K562 (cell line): ENCODE measurements at regions not wholly inside any gene's neighbourhood (a gene's known extent, or its start where the extent isn't known, plus 50 kb on each side); places are given as distances from the start of the nearest gene placed in this dataset.
A peak's percentile ranks its signal among the peaks of the same experiment; 100 is the strongest.

Experiments
- ARID1B ChIP-seq: fragments of 450-650 bp; IDR thresholded peaks from 2 replicates; pipeline ENCODE4 v1.6.1; 2016; ENCODE audit warnings: antibody characterized with exemption, mild to moderate bottlenecking, inconsistent platforms
- BACH1 ChIP-seq: fragments of 200-800 bp; sonication (Bioruptor generic); IDR thresholded peaks from 2 replicates; pipeline ENCODE4 v1.6.1; 2016; ENCODE audit warnings: missing genetic modification characterization, missing compliant biosample characterization
- CC2D1A ChIP-seq: fragments of 450-650 bp; IDR thresholded peaks from 2 replicates; pipeline ENCODE4 v1.6.1; 2017; ENCODE audit warnings: mild to moderate bottlenecking
- DPF2 ChIP-seq: fragments of 450-650 bp; IDR thresholded peaks from 2 replicates; pipeline ENCODE4 v1.6.1; 2016
- ETV5 ChIP-seq: sonication (generic); formaldehyde crosslinking; IDR thresholded peaks from 2 replicates; pipeline ENCODE4 v1.4.0; 2020; ENCODE audit warnings: low read depth, mild to moderate bottlenecking, missing genetic modification reagents
- EWSR1 ChIP-seq: fragments of 450-650 bp; IDR thresholded peaks from 2 replicates; pipeline ENCODE4 v1.6.1; 2018; ENCODE audit warnings: borderline replicate concordance, mild to moderate bottlenecking, low read depth, moderate library complexity; ENCODE audit not compliant: partially characterized antibody
- HMGXB4 ChIP-seq: sonication (generic); formaldehyde crosslinking; IDR thresholded peaks from 2 replicates; pipeline ENCODE4 v1.8.1; 2023; ENCODE audit warnings: mild to moderate bottlenecking, missing genetic modification reagents
- JUND ChIP-seq, 2 experiments: IDR thresholded peaks; 2 replicates in 1 of 2; 3 replicates in 1 of 2; pipeline ENCODE4 v1.6.1; 2011; ENCODE audit warnings: borderline replicate concordance in 2 of 2, low read depth in 2 of 2, low read length in 2 of 2, improper control_type of control experiment in 1 of 2, missing biosample characterization in 1 of 2, missing genetic modification characterization in 1 of 2, missing genetic modification reagents in 1 of 2
- KDM2B ChIP-seq: fragments of 250-450 bp; sonication (Bioruptor Pico); IDR thresholded peaks from 2 replicates; pipeline ENCODE4 v1.8.0; 2021; ENCODE audit warnings: mild to moderate bottlenecking, moderate library complexity
- MAFG ChIP-seq: fragments of 450-650 bp; conservative IDR thresholded peaks from 2 replicates; pipeline ENCODE4 v1.6.1; 2016; ENCODE audit warnings: missing genetic modification characterization, missing compliant biosample characterization
- MEIS2 ChIP-seq: fragments of 450-650 bp; IDR thresholded peaks from 2 replicates; pipeline ENCODE4 v1.6.1; 2014; ENCODE audit warnings: mild to moderate bottlenecking; ENCODE audit not compliant: partially characterized antibody
- MNT ChIP-seq, 2 experiments: fragments of 450-650 bp; conservative IDR thresholded peaks; 2 replicates each; pipeline ENCODE4 v1.6.1; 2017; ENCODE audit warnings: mild to moderate bottlenecking in 2 of 2, moderate library complexity in 2 of 2
- MYNN ChIP-seq, 2 experiments: sonication (generic); formaldehyde crosslinking in 1 of 2; IDR thresholded peaks; 2 replicates each; pipeline versions ENCODE4 v1.5.0 to v1.6.1; 2016 to 2020; ENCODE audit warnings: antibody characterized with exemption in 1 of 2, missing genetic modification reagents in 1 of 2
- NFIC ChIP-seq: fragments of 450-650 bp; IDR thresholded peaks from 2 replicates; pipeline ENCODE4 v1.6.1; 2017; ENCODE audit warnings: mild to moderate bottlenecking, inconsistent platforms
- NFRKB ChIP-seq: fragments of 450-650 bp; IDR thresholded peaks from 2 replicates; pipeline ENCODE4 v1.6.1; 2016; ENCODE audit warnings: low read depth
- NR2C2 ChIP-seq, 2 experiments: fragments of 200-800 bp in 1 of 2; sonication (Bioruptor generic) in 1 of 2; sonication (generic) in 1 of 2; formaldehyde crosslinking in 1 of 2; IDR thresholded peaks; 2 replicates each; pipeline versions ENCODE4 v1.6.1 to v1.8.0; 2016 to 2022; ENCODE audit warnings: mild to moderate bottlenecking in 1 of 2, missing compliant biosample characterization in 1 of 2, missing genetic modification characterization in 1 of 2, missing genetic modification reagents in 1 of 2
- PKNOX1 ChIP-seq: fragments of 450-650 bp; IDR thresholded peaks from 2 replicates; pipeline ENCODE4 v1.6.1; 2016
- POLR2AphosphoS5 ChIP-seq: IDR thresholded peaks from 2 replicates; pipeline ENCODE4 v1.6.1; 2011; ENCODE audit warnings: mild to moderate bottlenecking, low read depth, low read length, moderate library complexity; ENCODE audit not compliant: control insufficient read depth, insufficient read depth
- PTTG1 ChIP-seq: fragments of 450-650 bp; IDR thresholded peaks from 2 replicates; pipeline ENCODE4 v1.6.1; 2016; ENCODE audit warnings: low read depth, mild to moderate bottlenecking, missing genetic modification characterization, missing compliant biosample characterization
- SMAD4 ChIP-seq: fragments of 250-450 bp; sonication (Bioruptor Pico); conservative IDR thresholded peaks from 2 replicates; pipeline ENCODE4 v1.8.0; 2021; ENCODE audit warnings: inconsistent platforms, mild to moderate bottlenecking, moderate library complexity
- SOX6 ChIP-seq: fragments of 450-650 bp; IDR thresholded peaks from 2 replicates; pipeline ENCODE4 v1.6.1; 2014; ENCODE audit warnings: mild to moderate bottlenecking
- TCF3 ChIP-seq: sonication (generic); formaldehyde crosslinking; IDR thresholded peaks from 2 replicates; pipeline ENCODE4 v1.4.0; 2020; ENCODE audit warnings: mild to moderate bottlenecking, missing genetic modification reagents
- ZNF184 ChIP-seq: sonication (generic); formaldehyde crosslinking; IDR thresholded peaks from 2 replicates; pipeline ENCODE4 v1.5.0; 2020; ENCODE audit warnings: missing genetic modification reagents
- ZNF766 ChIP-seq: fragments of 200-800 bp; sonication (Bioruptor generic); conservative IDR thresholded peaks from 2 replicates; pipeline ENCODE4 v1.6.1; 2016; ENCODE audit warnings: missing genetic modification characterization, missing compliant biosample characterization

GRCh38 chr2:58667137-58667774 is 426.1 kb upstream of the FANCL start (continued):
- TF ChIP-seq SOX6 (peak; percentile 81), EWSR1 (no peak), MYNN (IDR thresholded peaks at IDR 0.05) (peak; percentile 62), MYNN (CRISPR knock-in tag; IDR thresholded peaks at IDR 0.05) (no peak), NFRKB (peak; percentile 58; the same call in 1 of the 2 replicates), CC2D1A (peak; percentile 88), DPF2 (peak; percentile 89), MEIS2 (peak; percentile 68), KDM2B (no peak), JUND (IDR thresholded peaks at IDR 0.05; ENCODE audit: borderline replicate concordance, low read depth, low read length) (peak; percentile 87), JUND (tag; IDR thresholded peaks at IDR 0.05; ENCODE audit: borderline replicate concordance, low read depth, low read length) (peak; percentile 88; the same call in 2 of the 3 replicates), ZNF766 (CRISPR knock-in tag) (no peak), ETV5 (peak; percentile 53; the same call in 1 of the 2 replicates), ZNF184 (CRISPR knock-in tag) (no peak), HMGXB4 (CRISPR knock-in tag) (no peak), ARID1B (peak; percentile 90), SMAD4 (CRISPR knock-in tag) (peak; percentile 59), POLR2AphosphoS5 (peak; percentile 36; the same call in 1 of the 2 replicates), PTTG1 (0 out of 2 replicates have a peak, but pooled peaks have one; percentile 0), MAFG (tag) (peak; percentile 87), MNT (conservative IDR thresholded peaks at IDR 0.05) (peak in 1 of 2 experiments; percentile 49; a peak in 2 of 4 replicates), PKNOX1 (peak; percentile 57; the same call in 1 of the 2 replicates), NFIC (peak; percentile 41), TCF3 (CRISPR knock-in tag) (peak; percentile 69), BACH1 (tag) (peak; percentile 79; the same call in 1 of the 2 replicates), NR2C2 (CRISPR knock-in tag; IDR thresholded peaks at IDR 0.05) (no peak), NR2C2 (tag; IDR thresholded peaks at IDR 0.05) (peak; percentile 23)
